HEK293T (cell line): ENCODE measurements at regions not wholly inside any gene's neighbourhood (a gene's known extent, or its start where the extent isn't known, plus 50 kb on each side); places are given as distances from the start of the nearest gene placed in this dataset.

ENCODE experiments used
- CTCF ChIA-PET: fragments of 350-600 bp; formaldehyde crosslinking; extraction: SDS; loops from one replicate; lab custom pipeline; 2021; ENCODE audit warnings: antibody characterized with exemption, inconsistent platforms; lab: Yijun Ruan, JAX
- POLR2A ChIA-PET: fragments of 350-600 bp; formaldehyde crosslinking; extraction: SDS; loops from one replicate; lab custom pipeline; 2020; ENCODE audit warnings: antibody characterized with exemption, inconsistent platforms; lab: Yijun Ruan, JAX
- DNase-seq: peaks from one replicate; pipeline ENCODE4 v3.0.0; 2012; ENCODE audit warnings: mixed read lengths; ENCODE audit errors: extremely low spot score
- ARNT ChIP-seq: fragments of 450-650 bp; IDR thresholded peaks from 2 replicates; pipeline ENCODE4 v1.6.1; 2017; ENCODE audit warnings: mild to moderate bottlenecking
- BHLHE40 ChIP-seq: fragments of 450-650 bp; IDR thresholded peaks from 2 replicates; pipeline ENCODE4 v1.6.1; 2016; ENCODE audit warnings: mild to moderate bottlenecking, moderate library complexity, borderline replicate concordance
- CTBP1 ChIP-seq: fragments of 450-650 bp; IDR thresholded peaks from 2 replicates; pipeline ENCODE4 v1.6.1; 2016; ENCODE audit warnings: borderline replicate concordance
- ELF4 ChIP-seq: fragments of 450-650 bp; IDR thresholded peaks from 2 replicates; pipeline ENCODE4 v1.6.1; 2017; ENCODE audit warnings: antibody characterized with exemption
- FOXA1 ChIP-seq: fragments of 450-650 bp; IDR thresholded peaks from 2 replicates; pipeline ENCODE4 v1.6.1; 2016; ENCODE audit warnings: mild to moderate bottlenecking
- FOXK2 ChIP-seq: fragments of 450-650 bp; IDR thresholded peaks from 2 replicates; pipeline ENCODE4 v1.6.1; 2016; ENCODE audit warnings: mild to moderate bottlenecking
- FOXM1 ChIP-seq: fragments of 450-650 bp; IDR thresholded peaks from 2 replicates; pipeline ENCODE4 v1.6.1; 2017; ENCODE audit warnings: mild to moderate bottlenecking, borderline replicate concordance
- HDGF ChIP-seq: fragments of 450-650 bp; IDR thresholded peaks from 2 replicates; pipeline ENCODE4 v1.6.1; 2017; ENCODE audit warnings: antibody characterized with exemption, borderline replicate concordance
- LEF1 ChIP-seq: fragments of 450-650 bp; IDR thresholded peaks from 2 replicates; pipeline ENCODE4 v1.6.1; 2017; ENCODE audit warnings: mild to moderate bottlenecking, borderline replicate concordance
- NFRKB ChIP-seq: fragments of 450-650 bp; IDR thresholded peaks from 2 replicates; pipeline ENCODE4 v1.6.1; 2016; ENCODE audit warnings: mild to moderate bottlenecking, moderate library complexity
- SP1 ChIP-seq: fragments of 450-650 bp; IDR thresholded peaks from 2 replicates; pipeline ENCODE4 v1.6.1; 2017
- SUZ12 ChIP-seq: fragments of 450-650 bp; IDR thresholded peaks from 2 replicates; pipeline ENCODE4 v1.6.1; 2016; ENCODE audit warnings: mild to moderate bottlenecking
- TARDBP ChIP-seq: fragments of 450-650 bp; IDR thresholded peaks from 2 replicates; pipeline ENCODE4 v1.6.1; 2016
- ZNF384 ChIP-seq: fragments of 450-650 bp; IDR thresholded peaks from 2 replicates; pipeline ENCODE4 v1.6.1; 2016
- TF ChIP-seq, protein P1 (sequence below): fragments of 450-650 bp; IDR thresholded peaks from 2 replicates; pipeline ENCODE4 v1.6.1; 2016

- no peak for DNase-seq
- TF ChIP-seq BHLHE40: no peak
- no peak for TF ChIP-seq SP1
- no peak for TF ChIP-seq FOXK2
- no peak for TF ChIP-seq FOXM1
- TF ChIP-seq SUZ12: no peak
- TF ChIP-seq CTBP1: no peak
- no peak for TF ChIP-seq ZNF384
- TF ChIP-seq LEF1: no peak
- no peak for TF ChIP-seq FOXA1
- no peak for TF ChIP-seq HDGF
- no peak for TF ChIP-seq ARNT
- TF ChIP-seq, protein P1, sequence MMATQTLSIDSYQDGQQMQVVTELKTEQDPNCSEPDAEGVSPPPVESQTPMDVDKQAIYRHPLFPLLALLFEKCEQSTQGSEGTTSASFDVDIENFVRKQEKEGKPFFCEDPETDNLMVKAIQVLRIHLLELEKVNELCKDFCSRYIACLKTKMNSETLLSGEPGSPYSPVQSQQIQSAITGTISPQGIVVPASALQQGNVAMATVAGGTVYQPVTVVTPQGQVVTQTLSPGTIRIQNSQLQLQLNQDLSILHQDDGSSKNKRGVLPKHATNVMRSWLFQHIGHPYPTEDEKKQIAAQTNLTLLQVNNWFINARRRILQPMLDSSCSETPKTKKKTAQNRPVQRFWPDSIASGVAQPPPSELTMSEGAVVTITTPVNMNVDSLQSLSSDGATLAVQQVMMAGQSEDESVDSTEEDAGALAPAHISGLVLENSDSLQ: no peak
- ChIA-PET POLR2A (no interaction called here), CTCF (no interaction called here)
Observed at GRCh38 chr15:31840849-31841476, 189.4 kb upstream of the CHRNA7 start.

DNA sequence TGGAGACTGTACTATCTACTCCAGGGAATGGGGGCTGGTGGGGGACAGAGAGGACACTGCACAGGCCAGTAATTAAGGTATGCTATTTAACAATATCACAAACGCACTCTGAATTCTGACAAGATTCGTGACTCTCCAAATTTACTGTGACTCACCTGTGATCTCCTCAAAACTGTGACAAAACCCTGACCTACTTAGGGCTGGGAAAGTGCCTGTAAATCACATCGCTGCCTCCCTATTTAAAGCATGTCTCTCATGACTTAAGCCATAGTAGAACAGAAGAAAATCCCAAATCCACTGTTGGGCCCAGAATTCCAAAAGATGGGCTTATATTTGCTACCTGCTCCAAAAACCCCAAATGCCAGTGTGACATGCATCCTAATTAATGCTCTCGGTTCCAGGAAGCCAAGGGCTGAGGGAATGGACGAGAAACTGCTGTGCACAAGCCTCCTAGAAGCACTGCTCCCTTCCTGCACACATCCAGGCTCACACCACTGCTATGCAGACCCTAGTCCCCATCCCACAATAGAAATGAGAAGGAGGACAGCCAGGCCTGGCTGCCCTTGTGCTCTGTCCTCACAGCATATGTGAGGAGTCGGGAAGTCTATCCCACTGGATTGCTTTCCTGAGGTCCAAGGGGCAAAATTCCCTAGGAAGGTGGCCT lies 187.7 kb upstream of the CHRNA7 start:
- ChIA-PET POLR2A (no interaction called here), CTCF (no interaction called here)
- DNase-seq: no peak
- no peak for TF ChIP-seq NFRKB
- TF ChIP-seq ARNT: no peak
- TF ChIP-seq LEF1: no peak
- TF ChIP-seq ELF4: no peak
- no peak for TF ChIP-seq FOXK2

GRCh38 chr15:31843426-31844055 lies 186.8 kb upstream of the CHRNA7 start:
- POLR2A ChIA-PET: no interaction called here
- TF ChIP-seq NFRKB (no peak), HDGF (no peak), LEF1 (no peak), SP1 (no peak), FOXM1 (no peak), ZNF384 (no peak), ELF4 (no peak), SUZ12 (no peak), BHLHE40 (no peak), CTBP1 (no peak), ARNT (no peak), FOXA1 (no peak), TARDBP (no peak), FOXK2 (no peak)
- TF ChIP-seq, protein P1: no peak
- no peak for DNase-seq
- CTCF ChIA-PET: no interaction called here

GRCh38 chr15:31845791-31846190 lies 184.5 kb upstream of the CHRNA7 start:
- CTCF ChIA-PET: no interaction called here
- POLR2A ChIA-PET: no interaction called here
- TF ChIP-seq NFRKB (no peak), ELF4 (no peak), CTBP1 (no peak), ZNF384 (no peak), TARDBP (no peak), LEF1 (no peak), FOXM1 (no peak), ARNT (no peak), SUZ12 (no peak), FOXK2 (no peak), SP1 (no peak), BHLHE40 (no peak)
- DNase-seq: no peak

GRCh38 chr15:31847961-31848360 lies 182.4 kb upstream of the CHRNA7 start:
- no peak for TF ChIP-seq SUZ12
- DNase-seq: no peak
- CTCF ChIA-PET: no interaction called here
- POLR2A ChIA-PET: no interaction called here

DNA sequence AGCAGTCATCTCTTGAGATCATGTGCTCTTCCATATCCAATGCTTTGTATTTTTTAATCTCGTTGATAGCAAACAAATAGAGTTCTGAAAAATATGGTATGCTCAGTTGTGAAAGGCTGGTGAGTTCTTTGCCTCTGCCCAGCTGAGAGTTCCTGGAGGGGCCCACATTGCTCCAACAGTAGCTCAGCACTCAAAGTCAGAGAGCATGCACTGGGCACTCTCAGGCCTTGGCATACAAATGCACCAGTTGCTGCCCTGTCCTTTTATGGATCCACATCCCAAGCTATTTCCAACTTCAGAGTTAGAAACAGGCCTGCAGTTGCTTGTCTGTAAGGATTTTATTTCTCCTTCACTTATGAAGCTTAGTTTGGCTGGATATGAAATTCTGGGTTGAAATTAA lies 181.7 kb upstream of the CHRNA7 start:
- no peak for DNase-seq
- ChIA-PET POLR2A (no interaction called here), CTCF (no interaction called here)
- TF ChIP-seq ZNF384 (no peak), FOXM1 (no peak), FOXA1 (no peak)
